HG02588 (cell line): ENCODE measurements at regions not wholly inside any gene's neighbourhood (a gene's known extent, or its start where the extent isn't known, plus 50 kb on each side); places are given as distances from the start of the nearest gene placed in this dataset.

Experiments
- ATAC-seq: cut with Tn5 transposase; IDR thresholded peaks from one replicate; pipeline ENCODE4 v1.9.1; 2021; ENCODE audit warnings: mild to moderate bottlenecking, moderate library complexity; ENCODE audit not compliant: unreplicated experiment

DNA sequence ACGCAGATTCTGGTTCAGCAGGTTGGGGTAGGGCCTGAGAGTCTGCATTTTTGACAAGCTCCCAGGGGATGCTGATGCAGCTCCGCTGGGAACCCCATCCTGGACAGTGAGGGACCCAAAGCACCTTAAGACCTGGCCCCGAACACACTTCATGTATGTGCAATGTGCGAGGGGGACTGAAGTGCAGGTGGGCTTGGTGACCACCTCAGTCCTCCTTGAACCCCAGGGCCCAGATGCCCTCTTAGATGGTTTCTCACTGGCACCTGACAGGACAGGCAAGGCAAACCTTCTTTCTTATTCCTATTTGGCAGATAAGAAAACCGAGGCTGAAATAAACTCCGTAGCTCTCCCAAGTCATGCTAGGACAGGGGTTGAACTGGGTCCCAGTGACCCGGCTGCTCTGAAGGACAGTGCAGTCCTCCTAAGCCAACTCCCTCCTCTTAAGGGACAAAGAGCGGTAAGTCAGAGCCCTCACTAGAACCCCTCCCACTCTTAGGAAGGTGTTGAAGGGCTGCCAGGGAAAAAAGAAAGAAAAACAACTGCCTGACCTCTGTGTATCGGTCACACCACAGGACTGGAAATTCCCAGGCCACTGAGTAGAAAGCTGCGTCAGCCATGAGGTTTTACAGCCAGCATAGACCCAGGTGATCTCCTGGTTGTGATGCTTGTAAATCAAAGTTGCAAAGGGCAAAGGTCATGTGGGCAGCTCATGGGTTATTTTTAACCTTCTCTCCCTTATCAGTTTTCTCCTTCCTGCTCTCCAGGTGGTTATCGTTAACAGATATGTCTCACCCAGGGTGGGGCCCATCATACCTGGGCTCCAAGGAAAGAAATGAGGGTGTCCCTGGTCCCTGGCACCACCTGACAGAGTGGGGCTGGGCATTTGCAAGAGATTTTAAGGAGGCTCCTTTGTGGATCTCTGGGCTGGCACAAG lies 90.9 kb upstream of the SMNDC1 start:
- peak; percentile 96 for ATAC-seq

DNA sequence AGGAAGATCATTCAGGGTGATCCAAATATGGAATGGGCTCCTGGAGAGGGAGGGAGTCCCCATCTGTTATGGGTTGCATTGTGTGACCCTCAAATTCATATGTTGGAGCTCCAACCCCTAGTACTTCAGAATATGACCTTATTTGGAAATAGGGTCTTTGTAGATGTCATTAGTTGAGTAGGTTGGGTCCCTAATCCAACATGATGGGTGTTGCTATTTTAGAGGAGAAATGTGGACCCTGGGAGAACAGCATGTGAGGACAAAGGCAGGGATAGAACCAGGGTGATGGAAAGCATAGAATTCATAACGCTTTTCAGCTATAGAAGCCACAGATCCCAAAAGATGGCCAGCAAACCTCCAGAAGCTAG lies 91.5 kb upstream of the SMNDC1 start:
- ATAC-seq: no peak

DNA sequence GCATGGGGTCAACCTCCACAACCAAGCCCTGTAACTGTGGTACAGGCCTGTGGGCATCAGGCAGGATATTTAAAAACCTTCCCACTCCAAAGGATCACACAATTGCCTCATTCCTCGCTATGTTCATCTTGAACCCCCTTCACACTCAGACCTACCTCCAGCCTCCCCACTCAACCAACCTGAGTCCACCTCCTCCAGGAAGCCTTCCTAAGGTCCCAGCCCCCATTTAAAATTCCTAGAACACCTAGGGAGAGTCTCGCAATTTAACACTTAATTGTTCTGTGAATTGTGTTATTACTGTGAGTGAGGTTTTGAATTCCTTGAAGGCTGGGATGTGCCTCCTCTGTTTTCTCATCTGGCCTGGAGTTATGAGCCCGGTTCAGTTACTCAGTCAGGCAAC lies 93.1 kb upstream of the SMNDC1 start:
- no peak for ATAC-seq

DNA sequence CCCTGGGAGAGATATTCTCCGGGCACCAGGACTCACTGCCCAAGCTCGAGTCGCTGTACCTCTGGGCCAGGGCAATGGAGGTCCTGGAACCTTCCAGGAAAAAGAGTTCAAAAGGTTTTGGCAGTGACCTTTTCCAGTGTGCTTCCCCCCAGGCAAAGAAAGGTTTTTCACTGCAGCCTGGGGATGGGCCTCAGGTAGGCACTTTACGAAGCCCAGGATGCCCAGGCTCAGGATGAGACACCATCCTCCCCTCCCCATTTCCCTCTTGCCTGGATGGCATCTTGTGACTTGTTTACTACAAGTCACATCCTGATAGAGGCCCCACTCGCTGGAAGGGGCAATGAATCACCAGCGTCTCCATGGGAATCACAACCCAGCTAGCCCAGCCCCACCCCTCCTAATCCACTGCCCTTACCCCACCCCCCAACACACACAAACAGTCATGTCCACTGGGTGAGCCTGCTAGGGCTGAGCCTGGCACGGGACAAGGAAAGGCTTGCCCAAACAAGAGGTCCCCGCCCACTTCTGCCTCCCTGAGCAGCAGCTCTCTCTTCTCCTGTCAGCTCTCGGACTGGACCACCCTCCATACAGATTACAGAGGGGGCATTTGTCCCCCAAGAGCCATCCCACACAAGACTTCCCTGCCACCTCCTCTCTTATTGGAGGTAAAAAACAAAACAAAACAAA lies 93.8 kb upstream of the SMNDC1 start:
- no peak for ATAC-seq

DNA sequence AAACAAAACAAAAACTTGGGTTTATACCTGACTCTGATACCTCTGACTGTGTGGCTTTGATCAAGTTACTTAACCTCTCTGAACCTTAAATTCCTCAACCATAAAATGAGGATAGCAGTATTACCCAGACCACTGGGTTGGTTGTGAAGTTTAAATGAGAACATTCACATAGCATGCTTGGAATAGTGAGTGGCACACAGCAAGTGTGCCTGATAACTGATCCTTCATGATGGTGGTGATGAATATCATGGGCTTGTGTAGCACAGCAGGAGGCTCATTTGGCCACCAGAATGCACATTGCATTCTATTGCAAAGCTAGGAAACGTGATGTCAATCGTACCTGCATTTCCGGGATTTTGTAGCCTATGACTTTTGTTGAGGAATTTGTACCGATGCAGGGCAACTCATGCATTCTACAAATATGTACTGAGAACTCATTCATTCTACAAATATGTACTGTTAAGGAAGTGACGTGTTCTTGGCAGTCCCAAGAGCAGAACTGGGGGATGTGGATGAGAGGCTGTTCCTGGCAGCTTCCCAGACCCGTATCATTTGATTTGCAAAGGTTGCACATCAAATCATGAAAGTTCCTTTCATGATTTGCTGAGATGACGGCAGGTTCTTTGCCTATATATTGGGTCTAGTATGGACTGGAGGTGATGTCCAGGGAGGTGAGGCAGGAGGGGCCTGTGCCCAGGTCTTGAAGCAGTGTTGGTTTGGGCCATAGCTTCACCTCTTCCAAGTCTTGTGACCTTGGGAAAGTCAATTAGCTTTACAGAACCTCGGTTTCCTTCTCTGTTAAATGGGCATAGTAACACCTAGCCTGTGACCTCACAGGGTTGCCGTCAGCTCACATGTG lies 94.6 kb upstream of the SMNDC1 start:
- ATAC-seq: no peak

DNA sequence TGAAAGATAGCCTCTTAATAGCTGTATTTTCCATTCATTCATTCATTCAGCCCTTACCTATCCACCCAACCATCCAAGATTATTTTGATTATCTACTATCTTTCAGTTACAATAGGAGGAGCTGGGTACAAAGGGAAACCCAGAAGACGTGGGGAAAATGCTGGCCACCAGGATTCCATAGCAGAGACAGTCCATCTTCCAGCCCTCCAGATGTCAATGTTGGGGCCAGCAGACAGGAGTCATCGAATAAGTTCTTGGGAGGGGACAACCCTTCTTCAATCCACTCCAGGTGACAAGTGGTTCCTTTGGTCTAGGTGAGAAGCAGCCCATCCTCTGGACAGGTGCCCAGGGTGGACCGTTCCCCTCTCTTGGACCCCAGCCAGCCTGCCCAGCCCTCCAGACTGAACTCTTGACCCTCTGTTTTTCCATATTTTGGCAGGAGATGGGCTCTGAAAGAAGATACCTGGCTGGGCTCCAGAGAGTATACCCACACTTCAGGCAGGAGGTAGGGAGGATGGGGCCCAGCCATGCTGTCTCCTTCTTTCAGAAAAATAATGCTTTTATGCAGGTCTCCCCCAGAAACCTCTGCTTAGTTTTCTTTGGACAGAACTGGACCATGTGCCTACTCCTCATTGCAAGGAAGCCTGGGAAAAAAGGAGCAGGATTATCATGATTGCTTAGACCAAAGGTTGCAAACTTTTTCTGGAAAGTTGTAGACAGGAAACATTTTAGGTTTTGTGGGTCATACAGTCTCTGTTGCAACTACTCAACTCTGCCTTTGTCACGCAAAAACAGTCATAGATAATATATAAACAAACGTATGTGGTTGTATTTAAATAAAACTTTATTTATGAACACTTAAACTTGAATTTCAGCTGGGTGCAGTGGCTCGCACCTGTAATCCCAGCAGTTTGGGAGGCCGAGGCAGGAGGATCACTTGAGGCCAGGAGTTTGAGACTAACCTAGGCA lies 95.5 kb upstream of the SMNDC1 start:
- ATAC-seq: no peak

DNA sequence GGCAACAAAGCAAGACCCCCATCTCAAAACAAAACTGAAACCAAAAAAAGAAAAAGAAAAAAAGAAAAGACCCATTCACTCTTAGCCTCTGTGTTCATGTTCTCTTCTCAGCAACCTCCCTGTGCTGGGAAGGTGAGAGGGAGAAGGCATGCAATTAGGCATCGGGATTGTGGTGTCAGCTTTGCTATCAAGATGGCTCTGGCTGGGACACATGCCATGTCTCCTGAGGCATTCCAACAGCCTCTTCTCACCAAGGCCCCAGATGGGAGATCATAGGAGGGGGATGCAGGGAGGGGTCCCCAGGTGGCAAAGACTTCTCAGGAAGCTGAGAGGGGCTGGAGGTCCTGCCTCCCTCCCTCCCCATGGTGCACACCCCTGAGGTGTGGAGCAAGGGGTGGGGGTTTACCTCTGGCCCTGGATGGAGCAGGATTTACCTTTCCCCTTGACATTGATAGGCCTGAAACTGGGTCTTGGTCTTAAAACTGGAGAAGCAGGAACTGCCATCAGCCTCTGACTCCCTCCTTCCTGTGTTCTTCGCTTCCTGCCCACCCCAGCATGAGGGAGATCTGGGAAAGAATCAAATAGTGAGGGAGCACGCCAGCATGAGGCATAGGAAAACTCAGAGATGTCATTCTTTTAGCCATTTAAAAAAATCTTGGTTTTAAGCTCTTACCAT lies 96.2 kb upstream of the DUSP5 start:
- ATAC-seq: no peak

DNA sequence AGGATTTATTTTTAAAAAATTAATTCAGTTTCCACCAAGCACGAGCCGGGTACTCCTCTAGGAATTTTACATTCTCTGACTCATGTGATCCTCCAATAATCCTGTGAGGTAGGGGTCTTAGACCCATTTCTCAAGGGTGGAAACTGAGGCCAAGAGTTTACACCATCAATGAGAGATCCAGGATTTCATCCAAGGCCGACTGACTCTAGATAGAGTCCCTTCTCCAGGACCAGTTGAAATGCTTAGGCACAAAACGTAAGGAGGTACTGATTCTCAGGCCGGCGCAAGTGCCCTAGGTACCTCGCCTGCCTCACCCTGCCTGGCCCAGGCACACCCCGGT lies 95.7 kb upstream of the DUSP5 start:
- ATAC-seq: no peak

DNA sequence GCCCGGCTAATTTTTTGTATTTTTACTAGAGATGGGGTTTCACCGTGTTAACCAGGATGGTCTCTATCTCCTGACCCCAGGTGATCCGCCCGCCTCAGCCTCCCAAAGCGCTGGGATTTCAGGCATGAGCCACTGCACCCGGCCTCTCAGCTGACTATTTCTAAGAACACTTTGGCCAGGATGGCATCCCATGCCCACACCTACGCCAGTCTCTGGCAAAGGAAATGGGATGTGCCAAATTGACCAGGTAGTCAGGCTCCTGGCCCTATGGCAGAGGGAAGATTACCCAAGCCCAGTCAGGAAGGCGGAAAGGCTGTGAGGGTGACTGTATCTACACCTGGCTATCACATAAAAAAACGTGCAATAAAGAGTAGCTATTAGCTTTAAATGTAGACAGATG lies 94.1 kb upstream of the DUSP5 start:
- no peak for ATAC-seq

DNA sequence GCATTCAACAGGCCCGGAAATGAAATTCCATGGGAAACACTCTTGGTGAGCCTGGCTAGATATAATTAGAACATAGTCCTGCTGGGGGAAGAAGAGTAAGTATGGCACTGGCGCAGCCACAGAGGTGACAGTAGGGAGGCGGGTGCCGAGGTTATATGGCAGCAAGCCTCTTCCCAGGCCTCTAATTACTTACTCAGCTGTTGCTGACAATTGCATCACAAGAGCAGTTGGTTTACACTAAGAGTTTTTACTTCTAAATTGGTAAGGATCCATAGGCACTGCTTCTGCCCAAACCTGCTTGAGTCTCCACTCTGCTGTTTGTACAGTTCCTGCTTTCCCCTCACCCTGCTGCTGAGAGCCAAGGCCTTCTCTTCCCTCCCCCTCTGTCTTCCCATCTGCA lies 93.3 kb upstream of the DUSP5 start:
- no peak for ATAC-seq

DNA sequence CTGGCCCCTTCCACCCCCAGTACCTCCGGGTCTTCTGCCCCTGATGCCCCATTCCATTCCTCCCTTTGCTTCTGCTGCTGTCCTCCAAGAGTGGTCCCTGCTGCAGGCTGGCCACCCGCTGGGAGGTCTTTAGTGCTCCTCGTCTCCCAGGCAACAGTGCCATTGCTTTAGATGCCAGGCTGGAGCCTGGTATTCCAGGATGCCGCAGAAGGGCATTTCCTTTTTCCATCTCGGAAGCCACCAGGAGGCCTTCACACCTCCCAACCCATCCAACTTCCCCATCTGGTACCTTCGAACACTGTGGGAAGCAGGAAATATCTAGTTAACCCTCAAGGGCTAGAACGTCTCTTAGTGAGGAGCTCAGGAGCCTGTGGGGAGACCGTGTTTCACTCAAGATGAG lies 92.9 kb upstream of the DUSP5 start:
- ATAC-seq: no peak

DNA sequence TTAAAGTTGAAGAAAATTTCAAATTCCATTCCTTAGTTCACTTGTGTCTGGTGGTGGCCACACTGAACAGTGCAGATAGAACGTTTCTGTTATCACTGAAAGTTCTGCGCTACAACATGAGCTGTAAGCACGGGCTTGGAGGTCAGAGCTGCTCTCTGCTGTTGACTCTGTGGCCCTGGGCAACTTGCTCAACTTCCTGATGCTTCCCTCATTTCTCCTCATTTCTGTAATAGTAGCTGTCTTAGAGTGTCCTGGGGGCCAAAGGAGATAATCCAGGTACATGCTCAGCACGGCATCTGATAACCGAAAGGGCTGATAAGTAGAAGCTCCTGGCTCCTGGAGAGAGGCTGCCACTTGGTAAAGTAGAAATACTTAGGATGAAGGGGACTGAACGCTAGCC lies 92.3 kb upstream of the DUSP5 start:
- no peak for ATAC-seq

DNA sequence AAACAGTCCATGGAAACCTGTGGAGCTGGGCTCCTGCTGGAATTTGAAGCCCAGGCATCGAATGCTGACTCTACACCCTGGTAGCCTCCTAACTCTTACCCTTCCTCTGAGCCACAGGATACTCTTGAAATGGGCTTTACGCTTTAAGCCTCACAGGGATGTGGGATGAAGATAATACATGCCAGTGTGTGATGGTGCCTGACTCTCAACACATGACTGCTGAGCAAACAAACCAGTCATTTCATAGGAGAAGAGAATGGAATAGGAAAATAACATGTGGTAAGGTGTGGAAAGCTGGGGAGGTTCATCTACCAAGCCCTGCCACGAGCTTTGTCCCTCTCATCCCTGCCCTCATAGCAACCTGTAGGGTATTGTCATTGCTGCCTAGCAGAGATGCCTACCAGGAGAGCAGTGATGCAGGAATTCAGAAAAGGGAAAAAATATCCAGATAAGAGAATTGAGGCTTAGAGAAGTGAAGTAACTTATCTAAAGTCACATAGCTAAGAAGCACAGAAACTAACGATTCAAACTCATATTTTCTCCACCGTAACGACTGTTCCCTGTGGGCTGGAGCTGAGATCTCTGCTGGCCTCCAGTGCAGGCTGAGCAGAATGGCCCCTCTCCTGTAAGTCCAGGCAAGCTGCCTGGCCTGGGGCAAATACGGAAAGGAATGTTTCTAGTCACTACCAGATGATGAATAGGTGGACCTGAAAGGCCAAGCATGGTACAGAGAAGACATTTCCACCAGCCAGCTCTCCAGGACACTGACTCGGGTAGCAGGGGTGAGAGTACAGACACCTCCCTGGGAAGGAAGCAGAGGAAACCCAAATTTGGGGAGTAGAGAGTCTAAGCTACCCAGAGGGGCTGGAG lies 90.2 kb upstream of the DUSP5 start:
- no peak for ATAC-seq

DNA sequence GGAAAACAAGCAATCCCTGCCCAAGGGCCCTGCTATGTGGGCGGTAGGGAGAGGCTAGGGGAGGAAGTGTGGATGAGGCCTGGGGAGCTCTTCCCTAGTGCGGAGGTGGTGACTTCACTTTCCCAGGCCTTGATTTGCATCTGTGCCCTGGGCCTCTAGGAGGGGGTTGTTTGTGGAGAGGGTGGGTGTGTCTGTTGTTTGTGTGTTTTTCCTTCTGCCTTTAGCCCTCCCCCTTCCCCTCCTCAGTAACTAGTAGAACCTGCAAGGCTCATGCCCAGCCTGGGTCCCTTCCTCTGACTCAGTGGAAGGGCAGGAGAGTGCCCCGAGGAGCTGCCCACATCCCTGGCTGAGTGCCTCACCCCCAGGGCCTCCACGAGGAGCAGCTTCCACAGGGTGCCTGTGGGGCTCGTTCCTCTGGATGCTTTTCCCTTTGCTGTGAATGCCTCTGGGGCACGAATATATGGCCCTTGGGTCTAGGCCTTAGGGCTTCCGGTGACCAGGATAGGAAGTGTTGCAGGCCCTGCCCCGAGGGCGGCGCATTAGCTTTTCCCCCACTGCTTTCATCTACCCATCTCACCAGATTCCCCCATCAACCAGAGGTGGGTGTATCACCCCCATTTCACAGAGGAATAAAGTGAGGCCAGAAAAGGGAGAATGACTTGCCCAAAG lies 89.4 kb upstream of the DUSP5 start:
- no peak for ATAC-seq

DNA sequence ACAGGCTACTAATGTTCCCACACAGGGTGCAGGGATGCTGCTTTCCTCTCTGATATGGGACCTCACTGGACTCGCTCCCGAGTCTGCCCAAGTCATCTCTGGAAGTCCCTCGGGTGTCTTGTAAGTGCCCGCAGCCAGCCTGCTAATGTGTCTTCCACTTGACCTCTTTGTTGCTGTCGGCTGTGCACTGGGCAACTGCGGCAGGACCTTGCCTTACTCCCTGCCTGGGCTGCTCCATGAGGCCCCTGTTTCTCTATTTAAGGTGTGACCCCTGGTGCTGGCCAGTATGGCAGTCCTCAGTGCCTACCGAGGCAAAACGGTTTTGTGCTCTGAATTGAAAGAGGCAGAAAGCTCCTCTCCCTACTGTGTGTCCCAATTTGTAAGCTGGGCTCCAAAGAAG lies 88.8 kb upstream of the DUSP5 start:
- ATAC-seq: no peak

DNA sequence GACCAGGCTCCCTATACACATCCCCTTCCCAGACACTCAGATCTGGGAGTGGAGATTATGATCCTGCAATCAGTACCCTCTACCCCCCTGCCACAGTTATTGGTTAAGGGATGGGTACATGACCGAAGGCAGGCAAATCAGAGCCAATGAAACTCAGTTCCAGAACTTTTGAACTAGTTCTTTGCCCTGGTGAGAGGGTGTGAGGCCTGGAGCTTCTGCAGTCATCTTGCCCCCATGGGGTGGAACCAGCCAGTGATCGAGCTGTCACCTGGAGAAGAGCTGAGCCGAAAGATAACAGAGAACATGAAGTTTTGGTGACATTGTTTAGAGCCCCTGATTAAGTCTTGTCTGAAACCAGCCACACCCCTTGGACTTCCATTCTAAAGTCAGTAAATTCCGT lies 88.2 kb upstream of the DUSP5 start:
- no peak for ATAC-seq

DNA sequence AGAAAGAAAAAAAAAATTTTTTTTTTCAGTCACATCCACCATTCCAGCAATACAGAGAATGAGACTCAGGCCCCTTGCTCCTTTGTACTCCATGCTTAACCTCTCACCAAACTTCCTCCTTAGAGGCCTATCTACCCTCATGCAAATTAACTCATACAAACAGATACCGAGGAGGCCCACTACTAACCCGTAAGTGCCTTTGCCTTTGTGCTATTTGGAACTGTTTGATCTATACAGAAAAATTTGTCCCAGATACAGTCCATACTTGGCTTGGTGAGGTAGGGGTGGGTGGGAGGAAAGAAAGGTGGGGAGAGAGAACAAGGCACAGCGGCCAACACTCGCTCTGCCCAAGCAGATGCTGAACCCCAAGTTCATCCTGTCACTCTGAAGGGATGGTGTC lies 87.8 kb upstream of the DUSP5 start:
- ATAC-seq: peak; percentile 32

DNA sequence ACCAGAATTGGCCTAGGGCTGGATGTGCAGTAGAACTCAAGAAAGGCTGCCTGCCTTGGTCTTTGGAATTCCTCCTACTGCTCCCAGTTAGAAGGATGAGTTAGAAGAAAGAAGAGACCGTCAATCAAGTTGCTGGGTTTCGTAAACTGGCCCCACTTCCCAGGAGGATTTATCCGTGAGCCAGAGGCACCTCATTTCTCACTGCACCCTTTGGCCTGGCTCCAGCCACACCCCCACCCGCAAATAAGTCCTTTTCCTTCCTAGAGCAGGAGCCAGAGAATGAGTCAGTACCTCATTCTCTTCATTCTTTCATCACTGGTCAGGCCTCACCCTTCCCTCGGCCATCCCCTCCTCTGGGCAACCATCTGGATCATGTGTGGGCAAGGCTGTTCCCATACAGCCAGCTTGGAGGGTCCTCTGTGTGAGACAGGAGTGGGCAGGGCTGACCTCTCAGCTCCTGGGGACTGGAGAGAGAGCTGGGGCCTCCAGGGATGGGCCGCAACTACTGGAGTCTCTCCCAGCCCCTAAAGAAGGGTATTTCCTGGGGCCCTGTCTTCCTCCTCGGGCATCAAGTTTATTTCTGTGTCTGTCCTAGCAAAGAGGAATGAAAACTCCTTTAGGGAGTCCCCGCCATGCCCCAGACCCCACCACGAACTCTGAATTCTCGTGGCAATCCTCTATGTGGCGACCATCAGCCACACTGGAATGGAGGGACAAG lies 87.2 kb upstream of the DUSP5 start:
- no peak for ATAC-seq
